ENCODE measurements at regions not wholly inside any gene's neighbourhood (a gene's known extent, or its start where the extent isn't known, plus 50 kb on each side); places are given as distances from the start of the nearest gene placed in this dataset.

DNA sequence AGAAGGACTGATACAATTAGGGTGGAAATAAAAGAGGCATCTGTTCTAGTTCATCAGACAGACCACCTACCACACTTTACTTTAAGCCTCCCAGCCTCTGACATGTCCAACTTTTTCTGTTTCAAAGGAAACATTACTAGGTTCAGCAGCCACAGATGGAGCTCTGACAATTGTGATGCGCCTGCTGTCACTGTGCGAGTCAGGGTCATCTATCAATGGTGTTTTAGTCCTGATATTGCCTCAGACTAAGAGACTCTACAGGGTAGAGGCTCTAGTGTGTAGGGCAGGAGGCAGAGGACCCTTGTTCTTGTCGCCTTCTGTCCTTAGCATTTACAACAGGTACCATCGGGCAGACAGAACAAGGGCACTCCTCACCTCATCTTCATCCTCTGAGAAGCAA lies 685.0 kb upstream of the SGCG start (continued):
- TF ChIP-seq ZNF280C (tag by site-specific recombination; IDR thresholded peaks at IDR 0.05) (no peak), KLF10 (tag by site-specific recombination; IDR thresholded peaks at IDR 0.05) (no peak)

DNA sequence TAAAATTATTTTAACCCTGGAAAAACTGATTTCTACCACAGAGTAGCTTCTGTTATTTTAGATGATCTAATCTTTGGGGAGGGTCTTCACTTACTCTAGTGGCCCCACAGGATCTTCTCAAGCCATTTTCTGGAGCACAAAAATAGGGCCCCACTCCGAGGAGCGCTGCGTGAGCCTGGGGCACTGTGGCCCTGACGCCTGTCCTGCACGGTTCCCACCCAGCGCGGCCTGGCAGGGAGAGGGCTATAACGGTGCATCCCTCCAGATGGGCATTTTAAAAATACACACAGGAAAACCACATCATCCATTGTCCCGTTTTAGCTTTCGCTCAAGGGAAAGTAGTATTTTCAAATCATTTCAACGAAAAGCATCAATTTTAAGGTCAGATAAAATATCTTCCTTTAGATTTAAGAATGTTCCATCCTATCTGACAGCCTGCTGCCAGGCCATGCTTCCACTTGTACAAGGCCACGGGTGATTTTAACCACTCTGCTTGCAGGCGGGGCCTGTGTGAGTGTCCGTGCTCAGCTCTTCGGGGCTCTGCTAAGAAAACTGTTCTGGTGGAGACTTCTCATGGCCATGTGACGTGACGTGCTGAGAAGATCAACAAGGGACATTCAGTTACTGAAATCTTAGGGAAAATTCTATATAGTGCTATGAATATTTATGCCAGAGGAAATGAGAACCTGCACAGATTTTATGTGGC lies 683.8 kb upstream of the SGCG start:
- Histone ChIP-seq H3K4me3 (ENCODE audit: low read depth, low read length) (no peak overlapping the region), H3K9me3 (ENCODE audit: control insufficient read depth, insufficient read depth, low read depth, low read length) (no peaks in the 10 kb centered on the region), H3K36me3 (ENCODE audit: control insufficient read depth in 2 of 2, insufficient read depth in 1 of 2, low read length in 2 of 2) (no peaks in the 10 kb centered on the region), H3K27ac (ENCODE audit: extremely low read depth, low read depth, low read length) (no peak overlapping the region), H3K4me1 (ENCODE audit: control insufficient read depth, insufficient read depth, low read length) (no peaks in the 10 kb centered on the region)
- no peak for TF ChIP-seq ZNF488 (tag by site-specific recombination; IDR thresholded peaks at IDR 0.05)
- no peak for TF ChIP-seq GLIS1 (tag by site-specific recombination; IDR thresholded peaks at IDR 0.05)
- no peak for TF ChIP-seq ZNF394 (tag by site-specific recombination; IDR thresholded peaks at IDR 0.05; ENCODE audit: borderline replicate concordance)
- TF ChIP-seq ZNF341 (tag by site-specific recombination; IDR thresholded peaks at IDR 0.05; ENCODE audit: low read depth) = no peak
- no peak for TF ChIP-seq YY1 (tag by site-specific recombination; IDR thresholded peaks at IDR 0.05)
- no peak for TF ChIP-seq ZNF670 (tag by site-specific recombination; IDR thresholded peaks at IDR 0.05; ENCODE audit: low read depth)
- no peak for TF ChIP-seq ZFP3 (tag by site-specific recombination; IDR thresholded peaks at IDR 0.05; ENCODE audit: low read depth)
- no peak for TF ChIP-seq ZNF518A (tag by site-specific recombination; conservative IDR thresholded peaks at IDR 0.05; ENCODE audit: low read depth)
- no peak for TF ChIP-seq SCRT2 (tag by site-specific recombination; IDR thresholded peaks at IDR 0.05)
- TF ChIP-seq, protein P1, sequence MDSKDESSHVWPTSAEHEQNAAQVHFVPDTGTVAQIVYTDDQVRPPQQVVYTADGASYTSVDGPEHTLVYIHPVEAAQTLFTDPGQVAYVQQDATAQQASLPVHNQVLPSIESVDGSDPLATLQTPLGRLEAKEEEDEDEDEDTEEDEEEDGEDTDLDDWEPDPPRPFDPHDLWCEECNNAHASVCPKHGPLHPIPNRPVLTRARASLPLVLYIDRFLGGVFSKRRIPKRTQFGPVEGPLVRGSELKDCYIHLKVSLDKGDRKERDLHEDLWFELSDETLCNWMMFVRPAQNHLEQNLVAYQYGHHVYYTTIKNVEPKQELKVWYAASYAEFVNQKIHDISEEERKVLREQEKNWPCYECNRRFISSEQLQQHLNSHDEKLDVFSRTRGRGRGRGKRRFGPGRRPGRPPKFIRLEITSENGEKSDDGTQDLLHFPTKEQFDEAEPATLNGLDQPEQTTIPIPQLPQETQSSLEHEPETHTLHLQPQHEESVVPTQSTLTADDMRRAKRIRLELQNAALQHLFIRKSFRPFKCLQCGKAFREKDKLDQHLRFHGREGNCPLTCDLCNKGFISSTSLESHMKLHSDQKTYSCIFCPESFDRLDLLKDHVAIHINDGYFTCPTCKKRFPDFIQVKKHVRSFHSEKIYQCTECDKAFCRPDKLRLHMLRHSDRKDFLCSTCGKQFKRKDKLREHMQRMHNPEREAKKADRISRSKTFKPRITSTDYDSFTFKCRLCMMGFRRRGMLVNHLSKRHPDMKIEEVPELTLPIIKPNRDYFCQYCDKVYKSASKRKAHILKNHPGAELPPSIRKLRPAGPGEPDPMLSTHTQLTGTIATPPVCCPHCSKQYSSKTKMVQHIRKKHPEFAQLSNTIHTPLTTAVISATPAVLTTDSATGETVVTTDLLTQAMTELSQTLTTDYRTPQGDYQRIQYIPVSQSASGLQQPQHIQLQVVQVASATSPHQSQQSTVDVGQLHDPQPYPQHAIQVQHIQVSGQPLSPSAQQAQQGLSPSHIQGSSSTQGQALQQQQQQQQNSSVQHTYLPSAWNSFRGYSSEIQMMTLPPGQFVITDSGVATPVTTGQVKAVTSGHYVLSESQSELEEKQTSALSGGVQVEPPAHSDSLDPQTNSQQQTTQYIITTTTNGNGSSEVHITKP (tag by site-specific recombination; IDR thresholded peaks at IDR 0.05) = no peak
- no peak for TF ChIP-seq ZNF639 (tag by site-specific recombination; IDR thresholded peaks at IDR 0.05)
- TF ChIP-seq KLF10 (tag by site-specific recombination; IDR thresholded peaks at IDR 0.05) = no peak
- no peak for TF ChIP-seq ZFHX2 (tag by site-specific recombination; conservative IDR thresholded peaks at IDR 0.05)
- no peak for TF ChIP-seq ZNF223 (tag by site-specific recombination; IDR thresholded peaks at IDR 0.05)
- CTCF ChIA-PET = no interaction called here
- POLR2A ChIA-PET = interaction anchor here (0.5 kb wide), 1 partner anchor 15 kb away, joined by 4 read pairs; no protein-coding TSS in a partner anchor
